ENCODE measurements at regions not wholly inside any gene's neighbourhood (a gene's known extent, or its start where the extent isn't known, plus 50 kb on each side); places are given as distances from the start of the nearest gene placed in this dataset.

DNA sequence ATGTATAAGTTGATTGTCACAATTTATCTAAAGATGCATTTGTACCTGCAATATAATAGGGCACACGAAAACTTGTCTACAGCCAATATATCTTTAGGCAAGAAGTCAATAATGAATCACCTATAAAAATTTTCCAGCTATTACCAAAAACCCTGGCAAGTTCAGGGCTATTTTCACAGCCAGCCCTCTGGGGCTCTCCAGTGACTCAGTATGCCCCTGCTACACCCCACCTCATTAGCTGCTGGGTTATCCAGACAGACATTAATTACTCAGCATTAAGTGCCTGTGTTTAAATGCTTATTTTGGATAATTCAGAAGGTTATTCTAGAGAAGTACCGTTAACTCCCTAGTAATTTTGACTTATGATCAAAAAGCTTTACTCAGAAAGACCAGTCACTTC is 220.2 kb downstream of the TBX15 start:
- TF ChIP-seq, protein P1, sequence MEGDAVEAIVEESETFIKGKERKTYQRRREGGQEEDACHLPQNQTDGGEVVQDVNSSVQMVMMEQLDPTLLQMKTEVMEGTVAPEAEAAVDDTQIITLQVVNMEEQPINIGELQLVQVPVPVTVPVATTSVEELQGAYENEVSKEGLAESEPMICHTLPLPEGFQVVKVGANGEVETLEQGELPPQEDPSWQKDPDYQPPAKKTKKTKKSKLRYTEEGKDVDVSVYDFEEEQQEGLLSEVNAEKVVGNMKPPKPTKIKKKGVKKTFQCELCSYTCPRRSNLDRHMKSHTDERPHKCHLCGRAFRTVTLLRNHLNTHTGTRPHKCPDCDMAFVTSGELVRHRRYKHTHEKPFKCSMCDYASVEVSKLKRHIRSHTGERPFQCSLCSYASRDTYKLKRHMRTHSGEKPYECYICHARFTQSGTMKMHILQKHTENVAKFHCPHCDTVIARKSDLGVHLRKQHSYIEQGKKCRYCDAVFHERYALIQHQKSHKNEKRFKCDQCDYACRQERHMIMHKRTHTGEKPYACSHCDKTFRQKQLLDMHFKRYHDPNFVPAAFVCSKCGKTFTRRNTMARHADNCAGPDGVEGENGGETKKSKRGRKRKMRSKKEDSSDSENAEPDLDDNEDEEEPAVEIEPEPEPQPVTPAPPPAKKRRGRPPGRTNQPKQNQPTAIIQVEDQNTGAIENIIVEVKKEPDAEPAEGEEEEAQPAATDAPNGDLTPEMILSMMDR (IDR thresholded peaks at IDR 0.05; ENCODE audit: borderline replicate concordance, extremely low read depth, low read length, poor library complexity, severe bottlenecking): no peak
- TF ChIP-seq EZH2 (IDR thresholded peaks at IDR 0.05; ENCODE audit: borderline replicate concordance, low read depth, low read length, severe bottlenecking): no peak

Data from DND-41 (cell line).